C4-2B (cell line): ENCODE measurements at regions not wholly inside any gene's neighbourhood (a gene's known extent, or its start where the extent isn't known, plus 50 kb on each side); places are given as distances from the start of the nearest gene placed in this dataset.

ENCODE experiments used
- CTCF ChIP-seq: fragments of 450-650 bp; conservative IDR thresholded peaks from 2 replicates; pipeline ENCODE4 v1.5.1; 2017; ENCODE audit warnings: mild to moderate bottlenecking
- ZFX ChIP-seq: fragments of 450-650 bp; IDR thresholded peaks from 2 replicates; pipeline ENCODE4 v1.6.1; 2017

- TF ChIP-seq CTCF = no peak
- TF ChIP-seq ZFX = no peak
These were observed 450.1 kb downstream of the SLC4A3 start for GRCh38 chr2:220077488-220077887.
